Activated naive CD4-positive, alpha-beta T cell treated with Interleukin-2 at 50 U/mL for 16 hours (primary cell): ENCODE measurements at regions not wholly inside any gene's neighbourhood (a gene's known extent, or its start where the extent isn't known, plus 50 kb on each side); places are given as distances from the start of the nearest gene placed in this dataset.

Experiments used
- DNase-seq: peaks from one replicate; pipeline ENCODE4 v3.0.0-alpha.2; 2020

DNA sequence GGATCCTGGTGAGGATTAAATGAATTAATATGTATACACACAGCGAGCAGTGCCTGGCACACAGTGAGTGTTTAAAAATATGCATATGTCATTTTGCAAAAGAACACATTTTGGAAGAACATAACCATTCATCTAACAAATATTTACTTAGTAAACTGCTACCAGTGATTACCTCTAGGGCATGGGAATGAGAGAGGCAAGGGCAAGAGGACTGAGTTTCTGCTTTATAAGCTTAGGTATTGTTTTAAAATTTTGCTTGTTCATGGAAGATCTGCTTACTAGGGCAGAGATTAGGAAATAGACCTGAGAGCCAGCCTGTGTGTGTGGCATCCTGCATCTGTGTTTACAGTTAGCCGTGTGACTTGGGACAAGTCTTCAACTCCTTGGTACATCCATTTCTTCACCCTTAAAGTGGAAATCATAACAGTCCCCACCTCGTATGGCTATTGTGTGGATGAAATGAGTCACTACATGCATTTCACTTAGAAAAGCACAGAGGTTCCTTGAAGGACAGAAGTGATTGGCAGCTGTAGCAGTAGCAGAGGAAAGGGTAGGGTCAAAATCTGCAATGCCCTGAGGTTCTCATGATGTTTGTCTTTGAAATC is 198.5 kb upstream of the FMN2 start:
- no peak for DNase-seq

DNA sequence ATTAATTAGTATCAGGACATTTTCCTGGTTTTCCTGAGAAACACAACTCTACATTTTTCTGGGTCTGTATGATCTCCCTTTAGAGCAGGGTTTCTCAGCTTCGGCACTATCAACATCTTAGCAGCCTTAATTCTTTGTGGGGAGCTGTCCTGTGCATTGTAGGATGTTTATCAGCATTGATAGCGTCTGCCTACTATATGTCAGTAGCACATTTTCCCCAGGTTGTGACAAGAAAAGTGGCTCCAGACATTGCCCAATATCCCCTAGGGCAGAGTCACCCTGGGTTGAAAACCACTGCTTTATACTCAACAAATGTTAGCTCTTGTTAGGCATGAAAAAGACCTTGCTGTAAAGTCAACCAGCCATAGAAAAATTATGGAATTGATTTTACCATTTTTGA is 195.1 kb upstream of the FMN2 start:
- no peak for DNase-seq

DNA sequence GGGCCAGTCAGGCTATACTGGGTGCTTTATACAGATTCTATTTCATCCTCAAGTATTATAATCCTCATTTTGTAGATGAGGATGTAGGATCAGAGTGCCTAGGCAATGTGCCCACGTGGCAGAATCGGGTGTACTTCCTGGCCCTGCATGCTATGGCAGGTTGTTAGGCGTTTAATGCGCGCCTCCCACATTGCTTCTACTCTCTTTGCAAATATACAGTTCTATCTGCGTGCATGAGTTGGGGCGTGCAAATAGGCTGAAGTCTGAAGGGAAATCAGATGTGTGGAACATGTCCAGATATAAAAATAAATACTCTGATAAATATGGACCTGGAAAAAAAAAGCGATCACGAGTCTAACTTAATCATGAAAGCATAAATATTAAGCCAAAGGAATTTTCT is 194.7 kb upstream of the FMN2 start:
- DNase-seq: no peak

DNA sequence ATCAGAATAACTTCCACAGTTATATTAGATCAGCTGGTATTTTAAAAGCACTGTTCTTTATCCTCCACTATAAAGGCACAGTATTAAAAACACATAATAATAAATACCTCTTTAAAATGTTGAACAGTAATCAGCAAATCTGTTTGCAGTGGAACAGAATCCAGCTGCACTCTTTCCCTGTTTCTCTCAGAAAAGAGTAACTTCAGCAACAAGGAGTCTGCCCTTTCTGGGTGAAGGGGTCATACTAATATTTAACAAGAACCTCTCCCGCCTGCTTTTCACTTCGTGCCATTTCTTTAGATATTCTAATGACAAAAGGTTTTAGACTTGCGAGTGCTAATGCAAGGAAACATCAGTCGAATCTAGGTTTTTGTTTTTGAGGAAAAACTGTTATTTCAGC is 194.2 kb upstream of the FMN2 start:
- no peak for DNase-seq

DNA sequence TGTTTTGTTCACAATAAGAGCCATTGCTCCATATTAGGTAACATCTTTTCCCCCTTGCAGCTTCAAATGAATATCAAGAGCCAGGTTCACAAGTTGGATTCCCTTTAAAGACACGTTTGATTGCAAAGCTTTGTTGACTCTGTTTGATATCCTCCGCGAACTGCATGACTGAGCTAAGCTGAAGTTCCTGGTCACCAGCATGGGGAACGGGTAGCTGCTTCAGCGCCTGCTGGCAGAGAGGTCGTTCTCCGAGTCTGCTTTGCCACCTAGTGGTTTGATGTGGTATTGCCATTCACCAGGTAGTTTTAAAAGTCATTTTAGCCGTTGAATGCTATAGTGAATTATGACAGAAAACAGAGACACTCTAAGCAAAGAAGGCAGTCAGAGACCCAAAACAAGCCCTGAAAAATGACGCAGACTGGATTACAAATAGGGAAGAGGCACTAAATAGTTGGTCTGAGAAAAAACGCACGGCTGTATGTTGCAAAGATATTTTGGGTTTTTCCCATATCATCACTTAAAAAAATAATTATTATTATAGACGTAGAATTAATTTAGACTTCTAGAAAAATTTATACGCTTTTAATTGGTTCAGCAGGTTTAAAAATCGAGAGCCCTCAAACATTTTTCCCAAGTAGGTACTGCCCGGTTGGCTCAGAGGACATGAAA is 193.5 kb upstream of the FMN2 start:
- peak; percentile 66 for DNase-seq

DNA sequence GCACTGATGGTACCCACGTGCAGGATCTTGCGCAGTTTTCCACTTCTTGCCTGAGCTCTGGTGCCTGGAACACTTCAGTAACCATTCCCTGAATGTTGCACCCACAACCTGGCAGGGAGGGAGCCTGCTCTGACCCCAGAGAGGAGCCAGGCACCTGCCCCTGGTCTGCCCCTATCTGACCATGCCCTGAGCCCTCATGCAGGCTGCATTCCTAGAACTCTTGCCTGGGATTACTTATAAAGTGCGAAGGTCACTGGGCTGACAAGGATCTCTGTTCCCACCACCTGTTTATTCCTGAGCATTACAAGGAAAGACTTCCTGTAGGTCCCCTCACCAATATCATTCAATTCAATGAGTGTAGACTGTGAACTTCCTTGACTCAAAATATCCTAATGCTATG is 191.9 kb upstream of the FMN2 start:
- no peak for DNase-seq

DNA sequence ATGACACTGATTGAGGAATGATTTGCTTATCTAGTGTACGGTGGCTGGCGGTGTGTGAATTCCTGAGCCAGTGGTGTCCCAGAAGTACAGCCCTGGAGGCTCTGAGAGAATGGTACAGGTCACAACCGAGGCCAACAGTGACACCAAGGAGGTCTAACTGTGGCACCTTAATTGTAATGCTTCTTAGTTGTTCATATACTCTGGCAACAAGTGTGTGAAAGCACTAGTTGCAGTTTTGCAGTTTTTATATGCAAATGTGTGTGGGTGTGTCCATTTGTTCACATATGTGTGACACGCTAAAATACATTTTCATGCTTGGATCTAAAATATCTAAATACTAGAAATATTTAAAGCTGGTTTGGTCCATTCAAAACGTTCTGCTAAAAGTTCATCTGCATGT is 185.3 kb upstream of the FMN2 start:
- DNase-seq: no peak

DNA sequence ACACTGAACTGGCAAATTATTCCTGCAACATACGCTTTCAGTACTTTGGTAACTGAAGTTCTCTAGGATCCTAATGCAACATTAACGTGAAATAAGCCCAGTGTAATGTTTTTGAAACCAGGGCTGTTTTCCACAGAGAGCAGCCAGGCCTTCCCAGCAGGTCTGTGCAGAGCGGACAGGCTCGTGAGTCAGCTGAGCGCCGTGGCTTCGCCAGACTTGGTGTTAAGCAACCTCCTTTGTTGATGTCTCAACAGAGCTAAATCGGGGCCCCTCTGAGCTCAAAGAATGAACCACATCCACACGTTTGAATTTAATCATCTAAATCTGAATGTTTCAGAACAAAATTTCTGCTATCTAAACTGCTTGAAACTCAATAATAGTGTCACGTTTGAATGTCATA is 181.8 kb upstream of the FMN2 start:
- no peak for DNase-seq

DNA sequence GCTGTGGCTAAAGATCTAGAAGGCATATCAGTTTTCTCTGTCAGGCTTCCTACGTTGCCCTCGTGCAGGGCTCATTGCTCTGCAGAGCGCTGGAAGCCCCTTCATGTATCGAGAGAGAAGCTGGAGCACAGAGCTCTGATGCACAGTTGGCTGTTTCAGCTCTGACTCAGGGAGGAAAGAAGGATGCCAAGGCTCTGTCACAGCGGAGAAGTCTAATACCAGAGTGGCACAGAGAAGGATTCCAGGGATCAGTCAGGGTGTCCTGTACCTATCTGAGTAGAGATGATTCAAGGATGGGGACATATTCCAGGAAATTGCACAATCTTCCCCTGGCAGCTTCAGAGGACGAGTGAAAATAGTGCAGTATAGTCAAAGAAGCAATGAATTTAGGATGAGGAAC is 179.2 kb upstream of the FMN2 start:
- no peak for DNase-seq

DNA sequence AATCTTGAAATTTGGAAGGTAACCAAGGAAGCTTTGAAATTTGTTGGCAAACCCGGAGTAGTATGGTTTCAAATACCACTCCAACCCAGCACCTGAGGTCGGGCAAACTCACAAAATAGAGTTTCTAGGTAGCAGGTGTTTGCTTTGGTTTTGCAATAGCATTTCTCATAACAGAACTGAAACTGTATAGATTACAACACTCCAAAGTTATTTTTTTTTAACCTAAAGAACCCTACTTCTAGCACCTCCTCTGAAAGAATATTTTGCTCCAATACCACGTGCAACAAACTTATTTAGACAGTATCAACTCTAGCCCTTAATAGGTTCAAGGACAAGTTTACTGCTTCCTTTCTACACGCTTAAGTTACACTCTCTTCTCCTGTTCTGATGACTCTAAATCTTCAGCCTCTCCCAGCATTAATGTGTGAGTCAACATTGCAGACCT is 178.5 kb upstream of the FMN2 start:
- no peak for DNase-seq

DNA sequence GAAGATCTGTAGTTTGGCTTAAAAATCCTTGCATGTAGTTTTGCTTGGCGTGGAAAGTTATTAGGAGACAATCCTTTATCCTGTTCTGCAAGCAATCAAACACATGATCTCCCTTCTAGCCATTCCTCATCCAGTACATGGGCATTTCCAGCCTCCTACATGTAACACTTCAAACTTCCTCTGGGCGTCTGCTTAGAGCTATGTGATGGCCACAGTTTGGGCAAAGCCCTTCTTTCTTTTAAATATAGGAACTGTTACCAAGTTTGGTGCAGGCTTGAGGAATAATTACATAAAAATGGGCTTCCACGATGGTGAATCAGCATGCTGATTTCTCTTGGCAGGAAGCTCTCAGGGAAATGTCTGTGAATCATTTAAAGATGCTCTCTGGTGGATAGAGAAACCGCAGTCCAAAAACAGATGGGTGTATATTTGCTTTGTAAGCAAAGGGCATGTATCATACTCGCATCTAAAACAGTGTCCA is 176.9 kb upstream of the FMN2 start:
- no peak for DNase-seq

DNA sequence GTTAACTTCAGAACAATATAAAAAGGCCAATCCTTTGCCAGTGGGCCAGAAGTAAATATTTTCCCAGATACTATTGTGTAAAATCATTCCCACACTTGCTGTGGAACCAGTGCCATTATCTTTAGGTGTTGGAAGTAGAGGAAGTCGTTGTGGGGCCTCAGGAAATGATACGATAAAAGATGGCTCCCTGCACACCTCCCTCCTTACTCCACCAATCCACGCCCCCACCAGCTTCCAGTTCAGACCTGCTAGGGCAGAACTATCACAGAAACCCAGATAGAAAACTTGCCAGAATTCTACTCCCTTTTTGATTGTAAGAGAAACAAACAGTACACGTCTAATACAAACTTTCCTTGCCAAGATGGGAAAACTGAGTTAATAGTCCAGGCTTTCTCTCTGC is 173.0 kb upstream of the FMN2 start:
- DNase-seq: no peak

DNA sequence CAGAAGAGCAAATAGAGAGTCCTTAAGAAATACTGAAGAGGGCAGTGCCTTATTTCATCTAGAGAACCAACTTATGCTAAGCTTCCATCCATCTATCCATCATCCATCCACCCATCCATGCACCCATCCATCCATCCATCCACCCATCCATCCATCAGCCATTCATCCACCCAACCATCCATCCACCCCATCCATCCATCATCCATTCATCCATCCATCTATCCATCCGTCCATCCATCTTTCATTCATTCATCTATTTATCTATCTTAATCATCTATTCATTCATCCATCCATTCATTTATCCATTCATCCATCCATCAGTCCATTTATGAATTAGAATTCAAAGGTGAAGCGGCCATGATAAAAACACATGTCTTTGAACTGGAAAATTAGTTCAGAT is 171.5 kb upstream of the FMN2 start:
- DNase-seq: no peak

DNA sequence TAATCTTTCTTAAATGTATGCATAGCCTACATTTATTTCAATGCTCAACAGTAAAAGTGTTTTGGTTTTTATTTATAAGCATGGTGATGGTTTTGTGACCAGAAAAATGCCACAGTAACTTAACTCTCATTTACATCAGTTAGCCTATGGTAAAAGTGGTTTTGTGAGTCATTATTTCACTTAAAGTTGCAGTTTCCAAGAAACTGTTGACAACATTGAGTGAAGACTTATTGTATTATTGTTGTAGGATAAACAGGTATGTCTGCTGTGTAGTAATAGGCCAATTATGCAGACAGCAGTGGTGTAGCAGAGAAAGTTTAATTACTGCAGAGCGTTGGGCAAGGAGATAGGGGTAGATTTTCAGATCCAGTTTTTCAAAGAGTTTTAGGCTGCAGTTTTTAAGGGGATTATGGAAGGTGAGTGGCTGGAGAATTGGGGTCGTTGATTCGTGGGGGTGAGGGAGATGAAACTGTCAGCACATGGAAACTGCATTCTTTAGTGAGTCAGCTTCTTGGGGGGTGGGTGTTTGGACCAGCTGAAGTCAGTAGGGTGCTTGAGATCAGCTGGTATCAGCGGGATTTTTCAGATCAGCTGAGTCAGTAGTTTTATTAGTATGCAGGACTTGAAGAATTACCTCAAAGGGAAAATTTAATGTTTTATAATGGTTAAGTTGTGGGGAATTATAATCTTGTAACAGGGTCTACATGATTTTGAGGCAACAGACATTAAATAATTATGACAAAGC is 168.7 kb upstream of the FMN2 start:
- DNase-seq: no peak

DNA sequence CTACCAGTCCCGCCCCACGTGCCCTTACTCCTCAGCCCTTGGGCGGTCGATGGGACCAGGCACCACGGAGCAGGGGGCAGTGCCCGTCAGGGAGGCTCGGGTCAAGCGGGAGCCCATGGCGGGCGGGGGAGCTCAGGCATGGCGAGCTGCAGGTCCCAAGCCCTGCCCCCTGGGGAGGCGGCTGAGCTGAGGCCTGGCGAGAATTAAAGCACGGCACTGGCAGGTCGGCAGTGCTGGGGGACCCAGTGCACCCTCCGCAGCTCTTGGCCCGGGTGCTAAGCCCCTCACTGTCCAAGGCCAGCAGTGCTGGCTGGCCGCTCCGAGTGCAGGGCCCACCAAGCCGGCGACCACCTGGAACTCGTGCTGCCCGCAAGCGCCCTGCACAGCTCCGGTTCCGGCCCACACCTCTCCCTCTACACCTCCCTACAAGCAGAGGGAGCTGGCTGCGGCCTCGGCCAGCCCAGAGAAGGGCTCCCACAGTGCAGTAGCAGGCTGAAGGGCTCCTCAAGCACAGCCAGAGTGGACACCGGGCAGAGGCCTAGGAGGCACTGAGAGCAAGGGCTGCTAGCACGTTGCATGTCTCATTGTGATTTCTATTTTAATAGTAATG is 166.8 kb upstream of the FMN2 start:
- no peak for DNase-seq

DNA sequence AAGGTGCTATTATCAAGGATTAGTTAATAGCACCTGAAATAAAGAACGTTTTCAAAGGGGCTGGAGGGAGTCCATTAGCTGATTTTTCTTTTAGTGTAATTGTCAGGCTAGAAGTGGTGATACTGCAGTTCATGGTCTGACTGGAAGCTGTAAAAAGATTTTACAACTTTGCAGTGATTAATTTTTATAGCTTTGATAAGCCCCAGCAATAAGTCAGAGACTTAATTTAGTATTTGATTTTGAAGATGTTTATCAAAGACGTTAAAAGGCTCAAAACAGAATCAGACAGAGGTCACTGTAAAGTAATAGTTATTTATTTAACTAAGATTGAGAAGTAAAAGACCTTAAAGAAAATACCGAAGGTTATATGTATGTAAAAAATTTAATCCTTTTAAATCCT is 165.5 kb upstream of the FMN2 start:
- DNase-seq: no peak

DNA sequence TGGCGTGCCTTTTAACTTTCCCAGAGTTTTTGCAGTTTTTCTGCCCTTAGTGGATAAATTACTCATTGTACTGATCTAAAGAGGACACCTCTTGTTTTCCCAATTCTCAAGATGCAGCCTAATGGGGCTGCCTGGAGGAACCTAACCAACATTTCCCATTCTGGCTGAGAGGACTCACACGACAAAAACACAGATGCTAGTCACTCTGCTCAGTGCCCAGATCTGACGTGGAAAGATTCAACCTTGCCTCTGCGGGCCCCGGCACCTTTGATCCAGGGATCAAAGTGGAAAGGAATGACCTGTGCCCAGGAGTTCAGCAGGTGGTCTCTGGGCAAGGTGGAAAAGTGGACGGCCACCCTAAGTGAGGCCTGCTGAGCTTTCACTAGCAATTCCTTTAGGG is 162.4 kb upstream of the FMN2 start:
- no peak for DNase-seq

DNA sequence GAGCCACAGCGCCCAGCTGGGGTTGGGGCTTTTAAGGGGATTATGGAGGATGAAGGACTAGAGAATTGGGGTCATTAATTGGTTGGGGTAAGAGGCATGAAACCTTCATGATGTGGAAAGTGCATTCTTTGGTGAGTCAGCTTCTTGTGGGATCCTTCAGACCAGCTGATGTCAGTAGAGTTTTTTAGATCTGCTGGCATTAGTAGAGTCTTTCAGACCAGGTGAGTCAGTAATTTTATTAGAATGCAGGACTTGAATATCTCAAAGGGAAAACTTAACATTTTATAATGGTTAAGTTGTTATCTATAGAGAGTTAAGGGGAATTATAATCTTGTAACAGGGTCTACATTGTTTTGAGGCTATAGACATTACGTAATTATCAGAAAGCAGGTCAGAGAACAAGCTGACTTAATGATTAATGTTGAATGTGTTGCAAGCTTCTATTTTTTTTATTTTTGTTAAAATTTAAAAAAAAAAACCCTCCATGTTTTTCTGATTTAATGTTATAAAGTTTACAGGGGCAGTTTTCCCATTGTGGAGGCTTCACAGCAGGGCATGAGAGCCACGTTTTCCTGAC is 160.9 kb upstream of the FMN2 start:
- no peak for DNase-seq

DNA sequence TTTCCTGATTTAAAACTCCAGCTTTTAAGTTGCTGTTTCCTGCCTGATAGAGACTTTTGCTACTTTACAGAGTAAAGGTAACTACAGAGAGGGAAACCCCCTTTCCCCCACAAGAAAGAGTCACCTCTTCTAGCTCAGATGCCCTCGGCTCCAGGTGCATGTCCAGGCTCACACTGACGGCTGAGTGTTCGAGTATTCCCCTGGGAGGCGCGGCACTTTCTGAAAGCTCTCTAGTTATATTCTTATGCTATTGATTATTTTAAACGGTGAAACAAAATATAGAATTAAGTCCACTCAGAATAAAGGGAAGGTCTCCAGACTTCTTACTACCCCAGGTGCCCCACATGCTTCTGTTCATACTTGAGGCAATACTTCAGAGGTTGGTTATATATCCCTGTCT is 160.3 kb upstream of the FMN2 start:
- DNase-seq: no peak

DNA sequence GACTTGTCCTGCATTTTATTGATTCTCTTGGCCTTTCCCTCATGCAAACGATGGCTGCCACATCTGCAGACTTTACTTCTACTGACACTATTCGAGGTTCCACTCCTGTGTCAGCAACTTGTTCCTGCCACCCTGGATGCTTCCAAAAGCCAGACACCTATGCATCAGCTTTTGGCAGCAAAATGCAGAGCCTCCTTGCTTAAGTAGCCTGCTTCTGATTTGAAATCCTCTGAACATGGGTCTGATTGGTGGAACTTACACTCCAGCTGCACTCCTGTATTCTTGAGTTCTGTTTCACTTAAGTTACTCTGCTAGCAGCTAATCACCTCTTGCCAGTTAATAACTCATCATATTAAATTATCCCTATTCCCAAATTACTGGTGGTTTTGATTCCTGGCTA is 152.1 kb upstream of the FMN2 start:
- no peak for DNase-seq

DNA sequence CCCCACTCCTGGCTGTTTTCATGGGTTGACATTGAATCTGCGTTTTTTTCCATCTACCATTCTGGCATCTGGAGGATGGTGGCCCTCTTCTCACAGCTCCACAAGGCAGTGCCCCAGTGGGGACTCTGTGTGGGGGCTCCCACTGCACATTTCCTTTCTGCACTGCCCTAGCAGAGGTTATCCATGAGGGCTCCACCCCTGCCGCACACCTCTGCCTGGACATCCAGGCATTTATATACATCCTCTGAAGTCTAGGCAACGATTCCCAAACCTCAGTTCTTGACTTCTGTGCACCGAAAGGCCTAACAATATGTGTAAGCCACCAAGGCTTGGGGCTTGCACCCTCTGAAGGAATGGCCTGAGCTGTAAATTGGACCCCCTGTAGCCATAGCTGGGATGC is 147.9 kb upstream of the FMN2 start:
- no peak for DNase-seq

DNA sequence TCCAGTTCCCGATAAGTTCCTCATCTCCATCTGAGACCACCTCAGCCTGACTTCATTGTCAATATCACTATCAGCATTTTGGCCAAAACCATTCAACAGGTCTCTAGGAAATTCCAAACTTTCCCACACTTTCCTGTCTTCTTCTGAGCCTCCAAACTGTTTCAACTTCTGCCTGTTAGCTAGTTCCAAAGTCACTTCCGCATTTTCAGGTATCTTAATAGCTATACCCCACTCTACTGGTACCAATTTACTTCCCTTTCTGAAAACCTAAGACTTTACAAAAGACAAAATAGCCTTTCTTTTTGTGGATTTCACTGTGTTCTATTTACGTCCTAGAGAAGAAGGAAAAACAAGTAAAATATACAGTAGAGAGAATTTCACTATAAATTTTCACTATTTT is 147.0 kb upstream of the FMN2 start:
- no peak for DNase-seq

DNA sequence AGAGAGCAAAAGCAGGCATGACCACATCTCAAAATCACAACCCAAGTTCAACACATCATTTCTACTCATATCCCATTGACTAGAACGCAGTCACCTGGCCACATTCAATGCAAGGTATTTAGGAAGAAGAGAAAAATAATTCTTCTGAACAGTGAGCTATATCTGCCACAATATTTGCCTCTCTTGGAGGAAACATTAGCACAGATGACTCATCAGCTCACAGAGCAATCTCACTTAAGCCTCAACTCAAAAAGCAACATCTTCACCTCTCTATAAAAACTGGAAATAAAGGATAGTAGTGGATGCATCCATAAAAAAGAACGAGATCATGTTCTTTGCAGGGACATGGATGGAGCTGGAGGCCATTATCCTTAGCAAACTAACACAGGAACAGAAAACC is 143.9 kb upstream of the FMN2 start:
- DNase-seq: no peak
